ENCODE measurements at regions not wholly inside any gene's neighbourhood (a gene's known extent, or its start where the extent isn't known, plus 50 kb on each side); places are given as distances from the start of the nearest gene placed in this dataset.

DNA sequence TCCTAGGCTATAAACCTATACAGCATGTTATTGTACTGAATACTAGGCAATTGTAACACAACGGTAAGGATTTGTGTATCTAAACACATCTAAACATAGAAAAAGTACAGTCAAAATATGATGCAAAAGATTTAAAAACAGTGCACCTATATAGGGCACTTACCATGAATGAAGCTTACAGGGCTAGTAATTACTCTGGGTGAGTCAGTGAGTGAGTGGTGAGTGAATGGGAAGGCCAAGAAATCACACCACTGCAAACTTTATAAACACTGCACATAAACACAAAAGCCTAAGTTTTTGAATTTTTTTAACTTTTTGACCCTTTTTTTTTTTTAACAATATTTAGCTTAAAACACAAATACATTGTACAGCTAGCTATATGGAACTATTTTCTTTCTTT, 204.7 kb upstream of the CTNNB1 start:
- no peak for DNase-seq

DNA sequence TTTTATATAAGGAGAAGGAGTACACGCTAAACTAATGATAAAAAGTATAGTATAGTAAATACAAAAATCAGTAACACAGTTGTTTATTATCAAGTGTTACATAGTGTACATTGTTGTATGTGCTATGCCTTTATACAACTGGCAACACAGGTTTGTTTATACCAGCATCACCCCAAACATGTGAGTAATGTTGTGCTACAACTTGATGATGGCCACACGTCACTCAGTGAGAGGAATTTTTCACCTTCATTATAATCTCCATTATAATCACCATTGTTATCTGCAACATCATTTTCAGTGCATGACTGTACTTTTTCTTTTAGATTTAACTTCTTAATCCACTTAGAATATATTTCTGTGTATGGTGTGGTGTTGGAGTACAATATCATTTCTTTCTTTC, 204.0 kb upstream of the CTNNB1 start:
- DNase-seq, result no peak

DNA sequence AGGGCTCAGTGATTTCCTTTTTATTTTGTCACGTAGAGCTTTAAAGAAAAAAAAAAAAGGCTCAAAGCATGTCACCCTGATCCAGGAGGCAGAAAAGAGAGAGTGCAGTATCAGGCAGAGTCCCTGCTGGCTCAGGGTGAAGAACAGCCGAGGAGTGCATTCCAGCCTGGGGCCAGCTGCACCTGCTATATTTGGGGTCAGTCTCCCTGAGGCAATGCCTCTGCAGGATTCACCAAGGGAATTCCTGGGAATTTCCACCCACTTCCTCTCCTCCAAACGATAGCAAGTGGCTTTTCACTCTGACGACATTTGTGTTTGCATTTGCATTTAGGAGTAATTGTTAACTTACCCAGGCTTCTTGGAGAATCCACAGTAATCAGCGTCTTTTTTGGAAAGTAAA, 202.9 kb upstream of the CTNNB1 start:
- no peak for DNase-seq

DNA sequence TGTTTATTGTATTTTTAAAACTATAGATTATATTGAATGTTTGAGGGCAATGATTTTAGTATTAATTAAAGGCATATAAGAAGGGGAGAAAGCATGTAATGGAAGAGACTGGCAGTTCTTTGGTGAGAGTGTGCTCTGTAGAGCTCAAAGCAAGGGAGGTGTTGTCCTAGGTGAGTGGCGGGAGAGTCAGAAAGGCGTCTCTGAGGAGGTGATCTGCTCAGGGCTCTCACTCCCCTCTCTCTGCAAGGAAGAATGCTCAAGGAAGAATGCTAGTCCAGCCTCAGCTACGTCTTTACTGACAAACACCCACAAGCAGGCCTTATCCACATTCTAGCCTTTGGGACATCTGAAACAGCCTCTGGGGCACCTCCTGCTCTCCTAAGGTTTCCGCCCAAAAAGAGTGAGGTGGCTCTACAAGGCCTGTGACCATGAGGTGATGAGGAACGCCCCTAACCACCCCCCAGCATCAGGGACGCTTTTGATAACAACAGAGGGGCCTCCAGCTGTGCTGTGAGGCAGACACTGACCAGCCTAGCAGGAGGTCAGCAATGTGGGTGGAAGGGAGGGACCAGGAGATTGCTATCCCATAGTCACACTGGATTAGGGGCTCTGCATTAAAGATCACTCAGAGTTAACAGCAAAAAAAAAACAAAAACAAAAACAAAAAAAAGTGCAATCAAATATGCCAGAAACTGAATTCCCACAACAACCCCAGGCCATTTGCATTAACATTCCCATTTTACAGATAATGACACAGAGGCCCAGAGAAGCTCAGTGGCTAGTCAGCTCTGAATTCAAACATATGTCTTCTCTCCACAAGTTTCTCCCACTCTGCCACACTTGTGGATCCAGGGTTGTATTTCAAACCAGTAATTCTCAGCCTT, 202.2 kb upstream of the CTNNB1 start:
- no peak for DNase-seq

- no peak for DNase-seq
These were observed 201.4 kb upstream of the CTNNB1 start for GRCh38 chr3:40997711-40998519.

- DNase-seq, result no peak
These were observed 199.6 kb upstream of the CTNNB1 start for GRCh38 chr3:40999682-41000081.

GRCh38 chr3:41000471-41000870, 198.8 kb upstream of the CTNNB1 start:
- no peak for DNase-seq

GRCh38 chr3:41001556-41001955, 197.7 kb upstream of the CTNNB1 start:
- no peak for DNase-seq

DNA sequence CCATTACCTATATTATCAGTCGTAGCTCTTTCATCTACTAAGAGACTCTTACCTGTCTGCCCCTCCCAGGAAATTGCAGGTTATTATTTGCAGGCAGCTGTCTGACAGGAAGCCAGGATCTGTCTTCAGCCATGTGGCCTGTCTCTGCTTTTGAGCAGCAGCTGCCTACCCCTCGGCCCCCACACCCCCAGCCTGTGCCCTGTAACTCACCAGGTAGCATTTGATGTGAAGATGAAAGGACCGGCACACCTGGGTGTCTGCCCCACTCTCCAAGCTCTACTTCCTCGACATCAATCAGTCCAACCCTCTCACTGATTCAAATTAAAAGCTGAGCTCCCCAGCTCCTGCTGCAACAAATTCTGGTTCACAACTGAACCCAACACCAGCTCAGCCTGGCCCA, 197.2 kb upstream of the CTNNB1 start:
- DNase-seq, result no peak

DNA sequence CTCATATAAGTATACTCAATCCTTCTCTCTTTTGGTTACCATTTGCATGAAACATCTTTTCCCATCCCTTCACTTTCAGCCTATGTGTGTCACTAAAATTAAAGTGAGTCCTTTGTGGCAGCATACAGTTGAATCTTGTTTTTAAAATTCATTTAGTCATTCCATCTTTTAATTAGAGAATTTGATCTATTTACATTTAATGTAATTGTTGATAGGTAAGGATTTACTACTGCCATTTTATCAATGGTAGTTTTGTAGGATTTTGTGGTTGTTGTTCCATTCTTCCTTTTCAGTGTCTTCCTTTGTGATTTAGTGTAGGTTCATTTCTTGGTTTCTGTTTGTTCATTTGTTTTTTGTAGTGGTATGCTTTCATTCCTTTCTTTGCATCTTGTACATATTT, 191.9 kb upstream of the CTNNB1 start:
- DNase-seq, result no peak

DNA sequence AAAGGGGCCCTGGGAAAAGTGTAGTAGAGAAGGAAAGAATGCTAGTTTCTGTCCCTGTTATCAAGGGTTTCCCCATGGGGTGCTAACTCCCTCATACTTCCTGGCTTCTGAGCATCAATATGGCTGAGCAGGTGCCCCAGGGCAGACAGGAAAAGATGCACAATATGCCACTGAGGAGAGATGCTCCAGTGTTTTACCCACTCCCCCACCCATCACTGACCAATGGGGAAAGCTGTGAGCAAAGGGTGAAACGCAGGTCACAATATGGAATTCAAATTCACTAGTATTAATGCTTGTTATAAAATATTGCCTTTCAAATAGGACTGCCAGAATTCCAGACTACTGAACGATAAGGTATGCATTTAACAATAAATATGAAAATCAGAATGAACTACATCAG, 187.5 kb upstream of the CTNNB1 start:
- DNase-seq, result no peak

GRCh38 chr3:41018855-41019254, 180.4 kb upstream of the CTNNB1 start:
- DNase-seq, result no peak

DNA sequence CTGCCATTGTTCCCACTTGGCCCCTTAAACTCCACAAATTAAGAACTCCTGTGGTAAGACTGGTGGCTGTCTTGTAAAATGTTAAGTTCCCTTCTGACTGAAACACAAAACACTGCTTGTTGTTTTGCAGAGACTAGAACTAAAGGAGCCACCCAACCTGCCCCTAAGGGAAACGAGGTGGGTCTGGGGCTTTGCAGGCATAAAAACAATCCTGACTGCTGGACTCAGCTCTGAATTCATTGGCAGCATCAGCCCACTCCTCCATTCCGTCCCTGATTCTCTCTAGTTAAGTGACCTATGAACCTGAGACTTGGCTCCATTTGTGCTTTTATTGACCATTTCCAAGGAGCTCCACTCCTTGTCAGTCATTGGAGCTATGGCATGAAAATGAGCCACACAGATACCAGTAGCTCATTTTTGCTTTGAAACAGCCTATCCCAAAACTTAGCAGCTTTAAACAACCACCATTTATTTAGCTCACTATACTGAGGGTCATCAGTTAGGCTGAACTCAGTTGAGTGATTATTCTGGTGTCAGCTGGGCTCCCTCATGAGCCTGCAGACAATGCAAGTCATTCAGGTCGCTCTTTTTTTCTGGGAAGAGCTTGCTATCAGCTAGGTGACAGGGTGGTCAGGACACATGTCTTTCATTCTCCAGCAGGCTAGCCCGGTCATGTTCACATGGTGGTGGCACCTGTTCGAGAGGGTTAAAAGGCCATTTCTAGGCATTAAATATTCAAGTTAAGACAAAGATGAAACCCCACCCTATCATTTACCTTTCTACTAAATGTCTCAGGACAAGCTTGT, 175.1 kb upstream of the CTNNB1 start:
- no peak for DNase-seq

GRCh38 chr3:41026394-41027177, 172.7 kb upstream of the CTNNB1 start:
- peak in 1 of 2 donors; percentile 5 for DNase-seq

DNA sequence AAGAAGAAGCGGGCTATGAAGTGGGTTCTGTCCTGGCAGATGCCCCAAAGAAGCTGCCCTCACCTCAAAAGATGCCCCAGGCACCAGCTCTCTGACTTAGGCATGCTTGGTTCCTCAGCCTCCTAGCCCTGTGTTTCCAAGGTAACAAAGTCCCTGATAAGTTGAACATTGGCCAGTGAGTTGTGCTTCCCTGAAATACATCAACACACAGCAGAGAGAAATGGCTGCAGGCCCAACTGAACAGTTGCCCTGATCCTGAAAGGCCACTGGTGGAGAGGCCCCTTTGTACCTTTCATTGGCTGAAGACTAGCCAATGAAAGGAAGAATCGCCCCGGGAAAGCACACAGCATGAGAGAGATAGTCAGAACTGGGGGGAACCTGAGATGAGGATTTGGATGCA, 169.9 kb upstream of the CTNNB1 start:
- DNase-seq, result no peak

- no peak for DNase-seq
These were observed 169.1 kb upstream of the CTNNB1 start for GRCh38 chr3:41030220-41030619.

- DNase-seq, result no peak
These were observed 167.9 kb upstream of the CTNNB1 start for GRCh38 chr3:41031401-41031800.

- no peak for DNase-seq
These were observed 165.3 kb upstream of the CTNNB1 start for GRCh38 chr3:41033956-41034519.

GRCh38 chr3:41035456-41036022, 163.8 kb upstream of the CTNNB1 start:
- no peak for DNase-seq

DNA sequence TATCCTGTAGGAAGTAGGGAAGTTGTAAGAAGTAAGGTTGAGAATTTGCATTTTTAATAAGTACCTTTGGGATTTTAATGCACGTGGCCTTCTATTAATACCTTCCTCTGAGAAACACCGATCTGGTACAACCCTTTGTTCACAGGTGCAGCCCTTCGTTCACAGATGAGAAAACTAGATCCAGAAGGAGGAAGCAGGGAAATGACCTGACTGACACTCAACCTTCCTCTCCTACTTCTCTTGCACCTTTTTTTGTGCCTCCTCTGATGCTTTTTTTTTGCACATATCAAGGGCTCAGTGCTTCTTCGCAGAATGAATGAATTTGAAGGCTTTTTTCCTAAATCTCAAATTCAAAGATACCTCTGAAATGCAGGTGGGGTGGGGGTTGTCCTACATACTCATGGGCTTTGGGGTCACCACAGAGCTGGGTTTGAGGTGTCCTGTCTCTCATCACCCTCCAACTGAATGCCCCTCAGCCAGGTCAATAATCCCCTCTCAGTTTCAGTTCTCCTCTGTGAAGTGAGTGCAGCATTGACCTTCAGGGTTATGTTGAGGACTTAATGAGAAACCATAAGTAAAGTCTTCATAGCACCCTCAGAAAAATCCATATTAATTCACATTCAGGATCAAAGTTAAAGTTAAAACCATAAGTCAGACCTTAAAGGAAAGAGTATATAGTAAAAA, 161.5 kb upstream of the CTNNB1 start:
- no peak for DNase-seq
